Uterus (tissue), 3 donors: ENCODE measurements at regions not wholly inside any gene's neighbourhood (a gene's known extent, or its start where the extent isn't known, plus 50 kb on each side); places are given as distances from the start of the nearest gene placed in this dataset.
"Not testable (repeated sequence)": the region's sequence is repeated elsewhere in the genome, so short reads cannot be mapped to it uniquely, and the experiment has no call there.

ENCODE experiments used
- DNase-seq, 2 donors: peaks; one replicate each; pipeline ENCODE4 v3.0.0-alpha.2; 2019 to 2020
- H3K27ac ChIP-seq, 2 donors: fragments of 200-600 bp; sonication (generic); 1 replicate in 1 of 2; 2 replicates in 1 of 2; pipeline ENCODE4 v1.5.1; 2016 to 2018
- H3K27me3 ChIP-seq, 2 donors: fragments of 200-600 bp; sonication (generic); one replicate each; pipeline ENCODE4 v1.5.1; 2018 to 2019; ENCODE audit warnings: control low read depth in 1 of 2
- H3K36me3 ChIP-seq, 2 donors: fragments of 200-600 bp; sonication (generic); one replicate each; pipeline ENCODE4 v1.5.1; 2019; ENCODE audit warnings: control low read depth in 1 of 2
- H3K4me1 ChIP-seq, 2 donors: fragments of 200-600 bp; sonication (generic); one replicate each; pipeline ENCODE4 v1.5.1; 2018 to 2019; ENCODE audit warnings: control low read depth in 1 of 2
- H3K4me3 ChIP-seq, 2 donors: fragments of 200-600 bp; sonication (generic); 1 replicate in 1 of 2; 2 replicates in 1 of 2; pipeline ENCODE4 v1.5.1; 2018 to 2019; ENCODE audit warnings: mild to moderate bottlenecking in 1 of 2
- H3K9me3 ChIP-seq, 2 donors: fragments of 200-600 bp; sonication (generic); one replicate each; pipeline ENCODE4 v1.5.1; 2019; ENCODE audit warnings: control low read depth in 1 of 2
- CTCF ChIP-seq, 4 experiments: fragments of 200-600 bp in 2 of 4; fragments of 450-650 bp in 2 of 4; sonication (generic) in 2 of 4; IDR thresholded peaks; one replicate each; pipeline ENCODE4 v1.5.1; 2016 to 2019; ENCODE audit warnings: antibody characterized with exemption in 4 of 4, mild to moderate bottlenecking in 2 of 4, moderate library complexity in 1 of 4
- POLR2A ChIP-seq, 2 donors: fragments of 450-650 bp; IDR thresholded peaks; one replicate each; pipeline ENCODE4 v1.6.1; 2016; ENCODE audit warnings: antibody characterized with exemption in 2 of 2, mild to moderate bottlenecking in 1 of 2, moderate library complexity in 1 of 2
- intact Hi-C: fragments of 100-400 bp; cut with DNase I; formaldehyde crosslinking; loops from one replicate; pipeline ENCODE4 v1.15.1; 2023; ENCODE audit warnings: low total_unique reads
- donor health status: DM: yes; HTN: yes; CAD: no.

- Histone ChIP-seq H3K4me3 (no peak overlapping the region), H3K27me3 (no peaks in the 10 kb centered on the region), H3K4me1 (no peaks in the 10 kb centered on the region), H3K27ac (no peak overlapping the region), H3K9me3 (no peaks in the 10 kb centered on the region), H3K36me3 (no peaks in the 10 kb centered on the region)
- intact Hi-C loops, result no loop called here
- no peak for TF ChIP-seq POLR2A (IDR thresholded peaks at IDR 0.05)
- TF ChIP-seq CTCF (IDR thresholded peaks at IDR 0.05), result no peak
- no peak for DNase-seq
Observed at GRCh38 chr2:4916094-4916493, 776.1 kb upstream of the SOX11 start.

GRCh38 chr2:4930704-4931103 lies 761.5 kb upstream of the SOX11 start:
- Histone ChIP-seq H3K27me3 (no peaks in the 10 kb centered on the region), H3K27ac (no peak overlapping the region), H3K36me3 (no peaks in the 10 kb centered on the region), H3K4me3 (no peak overlapping the region), H3K9me3 (no peaks in the 10 kb centered on the region), H3K4me1 (no peaks in the 10 kb centered on the region)
- intact Hi-C loops, result no loop called here
- no peak for TF ChIP-seq CTCF (IDR thresholded peaks at IDR 0.05)
- no peak for TF ChIP-seq POLR2A (IDR thresholded peaks at IDR 0.05)
- no peak for DNase-seq

GRCh38 chr2:4931721-4932365 lies 760.3 kb upstream of the SOX11 start:
- TF ChIP-seq POLR2A (IDR thresholded peaks at IDR 0.05), result no peak
- no peak for TF ChIP-seq CTCF (IDR thresholded peaks at IDR 0.05)
- DNase-seq, result no peak
- H3K27me3 ChIP-seq, result no peaks in the 10 kb centered on the region
- H3K36me3 ChIP-seq, result no peaks in the 10 kb centered on the region
- no peaks in the 10 kb centered on the region for H3K9me3 ChIP-seq
- H3K4me1 ChIP-seq, result no peaks in the 10 kb centered on the region
- no peak overlapping the region for H3K27ac ChIP-seq
- no peak overlapping the region for H3K4me3 ChIP-seq
- intact Hi-C loops, result no loop called here

GRCh38 chr2:4935291-4935690 lies 756.9 kb upstream of the SOX11 start:
- H3K27ac ChIP-seq, intact Hi-C loops, H3K27me3 ChIP-seq, H3K9me3 ChIP-seq, H3K36me3 ChIP-seq, H3K4me3 ChIP-seq, DNase-seq, H3K4me1 ChIP-seq: not testable (repeated sequence)

GRCh38 chr2:4937550-4937949 lies 754.6 kb upstream of the SOX11 start:
- Histone ChIP-seq H3K36me3 (no peaks in the 10 kb centered on the region), H3K4me3 (no peak overlapping the region), H3K27me3 (no peaks in the 10 kb centered on the region), H3K27ac (no peak overlapping the region), H3K9me3 (no peaks in the 10 kb centered on the region), H3K4me1 (no peaks in the 10 kb centered on the region)
- no peak for DNase-seq
- intact Hi-C loops, result no loop called here
- TF ChIP-seq POLR2A (IDR thresholded peaks at IDR 0.05), result no peak

GRCh38 chr2:4938206-4938605 lies 754.0 kb upstream of the SOX11 start:
- no peaks in the 10 kb centered on the region for H3K36me3 ChIP-seq
- no peaks in the 10 kb centered on the region for H3K27me3 ChIP-seq
- H3K27ac ChIP-seq, result no peak overlapping the region
- intact Hi-C loops, result no loop called here
- H3K4me1 ChIP-seq, result no peaks in the 10 kb centered on the region
- TF ChIP-seq POLR2A (IDR thresholded peaks at IDR 0.05) (no peak), CTCF (IDR thresholded peaks at IDR 0.05) (no peak)
- no peaks in the 10 kb centered on the region for H3K9me3 ChIP-seq
- DNase-seq, result no peak
- H3K4me3 ChIP-seq, result no peak overlapping the region
